IMR-90 (cell line): ENCODE measurements at regions not wholly inside any gene's neighbourhood (a gene's known extent, or its start where the extent isn't known, plus 50 kb on each side); places are given as distances from the start of the nearest gene placed in this dataset.

Experiments
- BHLHE40 ChIP-seq: fragments of 150-350 bp; IDR thresholded peaks from 2 replicates; pipeline ENCODE4 v1.6.1; 2016; ENCODE audit warnings: mild to moderate bottlenecking, low read depth, low read length
- CEBPB ChIP-seq: IDR thresholded peaks from 2 replicates; pipeline ENCODE4 v1.6.1; 2012; ENCODE audit warnings: low read depth, low read length, improper control_type of control experiment
- MXI1 ChIP-seq: IDR thresholded peaks from 2 replicates; pipeline ENCODE4 v1.6.1; 2012; ENCODE audit warnings: low read depth, mild to moderate bottlenecking, low read length, moderate library complexity, borderline replicate concordance
- POLR2A ChIP-seq: IDR thresholded peaks from 2 replicates; pipeline ENCODE4 v1.6.1; 2012; ENCODE audit warnings: mild to moderate bottlenecking, low read depth, low read length
- RAD21 ChIP-seq: IDR thresholded peaks from 2 replicates; pipeline ENCODE4 v1.6.1; 2012; ENCODE audit warnings: low read length, improper control_type of control experiment
- RFX5 ChIP-seq: IDR thresholded peaks from 2 replicates; pipeline ENCODE4 v1.8.0; 2012; ENCODE audit warnings: low read depth, mild to moderate bottlenecking, low read length, moderate library complexity
- SMC3 ChIP-seq: fragments of 150-350 bp; IDR thresholded peaks from 2 replicates; pipeline ENCODE4 v1.6.1; 2016; ENCODE audit warnings: low read depth, mild to moderate bottlenecking, antibody characterized with exemption, low read length, moderate library complexity
- TF ChIP-seq, protein P1 (sequence below): conservative IDR thresholded peaks from 2 replicates; pipeline ENCODE4 v1.5.1; 2012; ENCODE audit warnings: mild to moderate bottlenecking, low read depth, low read length, improper control_type of control experiment
- TF ChIP-seq, protein P2 (sequence below): fragments of 150-350 bp; IDR thresholded peaks from 2 replicates; pipeline ENCODE4 v1.6.1; 2017; ENCODE audit warnings: mild to moderate bottlenecking, antibody characterized with exemption, low read length, low read depth

DNA sequence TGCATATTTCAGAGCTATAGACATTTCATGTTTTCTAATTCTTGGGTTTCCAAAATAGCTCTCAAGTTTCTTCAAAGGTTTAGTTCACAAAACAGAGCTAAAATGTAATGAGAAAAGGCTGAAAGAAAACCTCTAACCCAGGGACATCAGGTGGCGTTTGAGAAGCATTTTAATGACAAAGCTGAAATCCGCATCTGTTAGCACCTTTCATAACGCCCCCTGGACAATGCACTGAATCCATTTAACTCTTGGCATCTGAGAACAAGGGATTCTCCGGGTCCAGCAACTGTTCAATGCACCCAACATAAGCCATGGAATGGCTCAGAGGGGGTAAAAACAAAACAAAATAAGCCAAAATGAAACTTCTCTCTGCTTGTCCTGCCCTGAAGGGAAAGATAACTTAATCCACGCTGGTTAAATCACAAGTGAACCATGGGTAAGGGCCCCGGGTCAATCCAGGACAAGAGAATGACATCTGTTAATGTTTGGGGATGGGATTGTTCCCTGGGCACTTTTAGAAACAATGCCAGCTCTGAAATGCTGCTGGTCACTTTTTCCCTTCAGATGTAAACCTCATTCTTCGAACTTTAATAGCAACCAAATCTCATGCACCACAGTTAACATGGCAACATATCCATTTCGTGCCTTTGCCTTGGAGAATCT is 466.2 kb upstream of the ADAMTS9 start:
- TF ChIP-seq, protein P1, sequence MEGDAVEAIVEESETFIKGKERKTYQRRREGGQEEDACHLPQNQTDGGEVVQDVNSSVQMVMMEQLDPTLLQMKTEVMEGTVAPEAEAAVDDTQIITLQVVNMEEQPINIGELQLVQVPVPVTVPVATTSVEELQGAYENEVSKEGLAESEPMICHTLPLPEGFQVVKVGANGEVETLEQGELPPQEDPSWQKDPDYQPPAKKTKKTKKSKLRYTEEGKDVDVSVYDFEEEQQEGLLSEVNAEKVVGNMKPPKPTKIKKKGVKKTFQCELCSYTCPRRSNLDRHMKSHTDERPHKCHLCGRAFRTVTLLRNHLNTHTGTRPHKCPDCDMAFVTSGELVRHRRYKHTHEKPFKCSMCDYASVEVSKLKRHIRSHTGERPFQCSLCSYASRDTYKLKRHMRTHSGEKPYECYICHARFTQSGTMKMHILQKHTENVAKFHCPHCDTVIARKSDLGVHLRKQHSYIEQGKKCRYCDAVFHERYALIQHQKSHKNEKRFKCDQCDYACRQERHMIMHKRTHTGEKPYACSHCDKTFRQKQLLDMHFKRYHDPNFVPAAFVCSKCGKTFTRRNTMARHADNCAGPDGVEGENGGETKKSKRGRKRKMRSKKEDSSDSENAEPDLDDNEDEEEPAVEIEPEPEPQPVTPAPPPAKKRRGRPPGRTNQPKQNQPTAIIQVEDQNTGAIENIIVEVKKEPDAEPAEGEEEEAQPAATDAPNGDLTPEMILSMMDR = no peak
- no peak for TF ChIP-seq RAD21
- no peak for TF ChIP-seq POLR2A
- no peak for TF ChIP-seq SMC3
- no peak for TF ChIP-seq CEBPB
- TF ChIP-seq RFX5 = no peak
- no peak for TF ChIP-seq MXI1
- TF ChIP-seq, protein P2, sequence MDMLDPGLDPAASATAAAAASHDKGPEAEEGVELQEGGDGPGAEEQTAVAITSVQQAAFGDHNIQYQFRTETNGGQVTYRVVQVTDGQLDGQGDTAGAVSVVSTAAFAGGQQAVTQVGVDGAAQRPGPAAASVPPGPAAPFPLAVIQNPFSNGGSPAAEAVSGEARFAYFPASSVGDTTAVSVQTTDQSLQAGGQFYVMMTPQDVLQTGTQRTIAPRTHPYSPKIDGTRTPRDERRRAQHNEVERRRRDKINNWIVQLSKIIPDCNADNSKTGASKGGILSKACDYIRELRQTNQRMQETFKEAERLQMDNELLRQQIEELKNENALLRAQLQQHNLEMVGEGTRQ = no peak
- no peak for TF ChIP-seq BHLHE40
